SK-N-SH (cell line): ENCODE measurements at regions not wholly inside any gene's neighbourhood (a gene's known extent, or its start where the extent isn't known, plus 50 kb on each side); places are given as distances from the start of the nearest gene placed in this dataset.

Experiments
- CTCF ChIA-PET: fragments of 300-600, 350-600 bp; formaldehyde crosslinking; extraction: SDS; loops from one replicate; lab custom pipeline; 2021; lab: Yijun Ruan, JAX
- POLR2A ChIA-PET: fragments of 350-600 bp; sonication (Branson Sonifier 250); formaldehyde crosslinking; extraction: SDS; loops from one replicate; lab custom pipeline; 2020; ENCODE audit warnings: antibody characterized with exemption, inconsistent platforms; lab: Yijun Ruan, JAX
- DNase-seq: peaks from one replicate; pipeline ENCODE4 v3.0.0; 2012
- H2AFZ ChIP-seq: fragments of 200-600 bp; sonication (generic); 2 replicates; pipeline ENCODE4 v1.8.1; 2016; ENCODE audit warnings: antibody characterized with exemption, mild to moderate bottlenecking, low read depth
- H3F3A ChIP-seq: fragments of 200-600 bp; sonication (generic); replicated peaks from 2 replicates; pipeline ENCODE3; 2016; ENCODE audit warnings: antibody characterized with exemption, mild to moderate bottlenecking; ENCODE audit not compliant: insufficient read depth
- H3K27ac ChIP-seq, 2 experiments: fragments of 200-500 bp in 1 of 2; fragments of 200-600 bp in 1 of 2; sonication (Bioruptor generic) in 1 of 2; sonication (generic), shearing (Covaris generic) in 1 of 2; 2 replicates each; pipeline versions ENCODE4 v1.5.1 to v1.6.1; 2014 to 2016; ENCODE audit warnings: low read depth in 2 of 2, inconsistent platforms in 1 of 2, low read length in 1 of 2, mild to moderate bottlenecking in 1 of 2, mixed read lengths in 1 of 2
- H3K27me3 ChIP-seq: fragments of 200-600 bp; sonication (generic), shearing (Covaris generic); 2 replicates; pipeline ENCODE4 v1.6.1; 2016; ENCODE audit warnings: mixed run types; ENCODE audit not compliant: insufficient read depth
- H3K36me3 ChIP-seq, 2 experiments: fragments of 200-500 bp in 1 of 2; fragments of 200-600 bp in 1 of 2; sonication (Bioruptor generic) in 1 of 2; sonication (generic) in 1 of 2; replicated peaks in 1 of 2; 2 replicates each; pipeline versions ENCODE3 to v1.5.1; 2014 to 2016; ENCODE audit warnings: low read length in 1 of 2, mild to moderate bottlenecking in 1 of 2; ENCODE audit not compliant: insufficient read depth in 2 of 2, control insufficient read depth in 1 of 2
- H3K4me1 ChIP-seq, 2 experiments: fragments of 200-500 bp in 1 of 2; fragments of 200-600 bp in 1 of 2; sonication (Bioruptor generic) in 1 of 2; sonication (generic), shearing (Covaris generic) in 1 of 2; 2 replicates each; pipeline versions ENCODE4 v1.5.1 to v1.6.1; 2014 to 2016; ENCODE audit warnings: low read depth in 1 of 2, low read length in 1 of 2, mixed run types in 1 of 2; ENCODE audit not compliant: insufficient read depth in 2 of 2, control insufficient read depth in 1 of 2
- H3K4me2 ChIP-seq: fragments of 200-600 bp; sonication (generic), shearing (Covaris generic); 2 replicates; pipeline ENCODE4 v1.6.1; 2017; ENCODE audit warnings: mixed run types
- H3K4me3 ChIP-seq, 2 experiments: fragments of 200-500 bp in 1 of 2; fragments of 200-600 bp in 1 of 2; sonication (Bioruptor generic) in 1 of 2; sonication (generic), shearing (Covaris generic) in 1 of 2; 2 replicates each; pipeline versions ENCODE4 v1.5.1 to v1.8.1; 2014 to 2016; ENCODE audit warnings: low read depth in 2 of 2, inconsistent platforms in 1 of 2, low read length in 1 of 2, mild to moderate bottlenecking in 1 of 2, mixed read lengths in 1 of 2, moderate library complexity in 1 of 2
- H3K79me2 ChIP-seq: fragments of 200-600 bp; sonication (generic); 2 replicates; pipeline ENCODE4 v1.8.1; 2017; ENCODE audit warnings: mild to moderate bottlenecking; ENCODE audit not compliant: insufficient read depth
- H3K9ac ChIP-seq: fragments of 200-600 bp; sonication (generic); 2 replicates; pipeline ENCODE4 v1.6.1; 2017; ENCODE audit warnings: mixed run types
- H3K9me2 ChIP-seq: fragments of 200-600 bp; sonication (generic); 2 replicates; pipeline ENCODE4 v1.6.1; 2017; ENCODE audit warnings: mixed run types
- H3K9me3 ChIP-seq: fragments of 200-600 bp; sonication (generic); 2 replicates; pipeline ENCODE4 v1.6.1; 2017; ENCODE audit warnings: mixed run types, mild to moderate bottlenecking, moderate library complexity
- H4K20me1 ChIP-seq: fragments of 200-600 bp; sonication (generic); 2 replicates; pipeline ENCODE4 v1.6.1; 2017; ENCODE audit warnings: mild to moderate bottlenecking, mixed run types; ENCODE audit not compliant: insufficient read depth
- CTCF ChIP-seq: fragments of 200-600 bp; sonication (generic); IDR thresholded peaks from 2 replicates; pipeline ENCODE4 v1.6.1; 2017; ENCODE audit warnings: antibody characterized with exemption, mild to moderate bottlenecking, moderate library complexity
- ELF1 ChIP-seq: IDR thresholded peaks from 2 replicates; pipeline ENCODE4 v1.4.0; 2012
- EP300 ChIP-seq, 2 experiments: IDR thresholded peaks; 2 replicates each; pipeline versions ENCODE4 v1.4.0 to v1.6.1; 2012; ENCODE audit warnings: borderline replicate concordance in 1 of 2, low read depth in 1 of 2, low read length in 1 of 2
- GABPA ChIP-seq: IDR thresholded peaks from 2 replicates; pipeline ENCODE4 v1.4.0; 2012; ENCODE audit warnings: low read depth, mild to moderate bottlenecking
- GATA2 ChIP-seq: sonication (generic); formaldehyde crosslinking; IDR thresholded peaks from 2 replicates; pipeline ENCODE4 v1.5.0; 2020; ENCODE audit warnings: mild to moderate bottlenecking, missing genetic modification reagents
- MAX ChIP-seq: IDR thresholded peaks from 2 replicates; pipeline ENCODE4 v1.4.0; 2012; ENCODE audit warnings: low read depth
- MEF2A ChIP-seq: IDR thresholded peaks from 2 replicates; pipeline ENCODE4 v1.4.0; 2012; ENCODE audit warnings: low read depth, borderline replicate concordance
- MXI1 ChIP-seq: IDR thresholded peaks from 2 replicates; pipeline ENCODE4 v1.6.1; 2012; ENCODE audit warnings: mild to moderate bottlenecking, low read depth, low read length, improper control_type of control experiment
- NFIC ChIP-seq: IDR thresholded peaks from 2 replicates; pipeline ENCODE4 v1.4.0; 2012; ENCODE audit warnings: borderline replicate concordance
- RAD21 ChIP-seq: IDR thresholded peaks from 2 replicates; pipeline ENCODE4 v1.6.1; 2012; ENCODE audit warnings: mild to moderate bottlenecking, low read length
- REST ChIP-seq: IDR thresholded peaks from 2 replicates; pipeline ENCODE4 v1.6.1; 2012; ENCODE audit warnings: mild to moderate bottlenecking, low read depth, low read length, moderate library complexity
- RFX5 ChIP-seq: IDR thresholded peaks from 2 replicates; pipeline ENCODE4 v1.6.1; 2012; ENCODE audit warnings: mild to moderate bottlenecking, improper control_type of control experiment, low read length
- SIN3A ChIP-seq: IDR thresholded peaks from 2 replicates; pipeline ENCODE4 v1.6.1; 2012; ENCODE audit warnings: low read depth, mild to moderate bottlenecking, low read length, moderate library complexity, borderline replicate concordance
- SMC3 ChIP-seq: IDR thresholded peaks from 2 replicates; pipeline ENCODE4 v1.6.1; 2012; ENCODE audit warnings: low read depth, low read length, improper control_type of control experiment
- TCF12 ChIP-seq: IDR thresholded peaks from 2 replicates; pipeline ENCODE4 v1.4.0; 2012
- TEAD4 ChIP-seq: IDR thresholded peaks from 2 replicates; pipeline ENCODE4 v1.4.0; 2012; ENCODE audit warnings: mild to moderate bottlenecking, borderline replicate concordance; ENCODE audit not compliant: insufficient read depth
- USF1 ChIP-seq: IDR thresholded peaks from 2 replicates; pipeline ENCODE4 v1.4.0; 2012; ENCODE audit warnings: low read depth, borderline replicate concordance
- USF2 ChIP-seq: fragments of 150-350 bp; IDR thresholded peaks from 2 replicates; pipeline ENCODE4 v1.6.1; 2017; ENCODE audit warnings: antibody characterized with exemption, low read length, low read depth, borderline replicate concordance
- WGBS: methylation state at CpG from one replicate; pipeline ENCODE4 v1.1.6; 2017; ENCODE audit warnings: low lambda C conversion rate; 5-methylcytosine and 5-hydroxymethylcytosine counted together

GRCh38 chr14:35459776-35460175, 55.2 kb upstream of the NFKBIA start:
- Histone ChIP-seq H3K27ac (no peak overlapping the region), H3K9me2 (no peaks in the 10 kb centered on the region), H3K27me3 (no peaks in the 10 kb centered on the region), H4K20me1 (no peaks in the 10 kb centered on the region), H3K9ac (no peak overlapping the region), H3K79me2 (no peaks in the 10 kb centered on the region), H3K4me3 (no peak overlapping the region)
- ChIA-PET CTCF (interaction anchor here (0.6 kb wide), 1 partner anchor 227 kb away, joined by 3 read pairs; no protein-coding TSS in a partner anchor), POLR2A (no interaction called here)
- no peak for DNase-seq
- TF ChIP-seq RAD21 (no peak), EP300 (IDR thresholded peaks at IDR 0.05; ENCODE audit: borderline replicate concordance in 1 of 2, low read depth in 1 of 2, low read length in 1 of 2) (no peak), SMC3 (no peak), SIN3A (no peak), REST (no peak), GATA2 (CRISPR knock-in tag) (no peak), TCF12 (no peak), MAX (no peak), GABPA (no peak), RFX5 (no peak), USF2 (no peak), USF1 (no peak), MEF2A (no peak), TEAD4 (no peak), NFIC (no peak), CTCF (no peak), MXI1 (no peak), ELF1 (no peak)
- TF ChIP-seq, all 33 proteins: peak for 0
- Histone ChIP-seq H3K4me2 (no peak overlapping the region), H3K9me3 (no peaks in the 10 kb centered on the region), H3K36me3 (no peaks in the 10 kb centered on the region), H2AFZ (no peak overlapping the region), H3F3A (no peaks in the 10 kb centered on the region), H3K4me1 (no peaks in the 10 kb centered on the region)
- WGBS, result 39% methylated on average over 3 of the region's 3 CpGs
